Thyroid gland (tissue), 4 donors: ENCODE measurements at regions not wholly inside any gene's neighbourhood (a gene's known extent, or its start where the extent isn't known, plus 50 kb on each side); places are given as distances from the start of the nearest gene placed in this dataset.

Source experiments
- DNase-seq, 2 donors: peaks; one replicate each; pipeline ENCODE4 v3.0.0-alpha.2; 2019
- H3K27ac ChIP-seq, 3 donors: fragments of 200-600 bp; sonication (generic); 1 replicate in 2 of 3; 2 replicates in 1 of 3; pipeline ENCODE4 v1.5.1; 2016 to 2019; ENCODE audit warnings: mild to moderate bottlenecking in 1 of 3, moderate library complexity in 1 of 3
- H3K27me3 ChIP-seq: fragments of 200-600 bp; sonication (generic); one replicate; pipeline ENCODE4 v1.5.1; 2019
- H3K36me3 ChIP-seq, 2 donors: fragments of 200-600 bp; sonication (generic); one replicate each; pipeline ENCODE4 v1.5.1; 2016 to 2019
- H3K4me1 ChIP-seq, 2 donors: fragments of 200-600 bp; sonication (generic); one replicate each; pipeline ENCODE4 v1.5.1; 2017 to 2019
- H3K4me3 ChIP-seq, 3 donors: fragments of 200-600 bp; sonication (generic); replicated peaks in 1 of 3; 1 replicate in 2 of 3; 2 replicates in 1 of 3; pipeline ENCODE4 v1.5.1; 2016; ENCODE audit warnings: mild to moderate bottlenecking in 1 of 3
- H3K9me3 ChIP-seq: fragments of 200-600 bp; sonication (generic); one replicate; pipeline ENCODE4 v1.5.1; 2017
- POLR2A ChIP-seq, 2 donors: fragments of 450-650 bp; IDR thresholded peaks; one replicate each; pipeline ENCODE4 v1.6.1; 2017; ENCODE audit warnings: antibody characterized with exemption in 2 of 2, mild to moderate bottlenecking in 2 of 2, moderate library complexity in 1 of 2
- WGBS, 2 donors: methylation state at CpG; one replicate each; pipeline ENCODE4 v1.1.5; 2017; 5-methylcytosine and 5-hydroxymethylcytosine counted together
- intact Hi-C: fragments of 100-400 bp; cut with DNase I; formaldehyde crosslinking; loops from one replicate; pipeline ENCODE4 v1.15.1; 2023
- TF ChIP-seq, protein P1 (sequence below), 6 experiments: fragments of 200-600 bp in 3 of 6; fragments of 450-650 bp in 3 of 6; sonication (generic) in 3 of 6; IDR thresholded peaks; one replicate each; pipeline ENCODE4 v1.5.1; 2016 to 2019; ENCODE audit warnings: antibody characterized with exemption in 6 of 6, mild to moderate bottlenecking in 2 of 6, inconsistent platforms in 1 of 6, moderate library complexity in 1 of 6

- Histone ChIP-seq H3K4me1 (no peaks in the 10 kb centered on the region), H3K9me3 (no peaks in the 10 kb centered on the region), H3K36me3 (no peaks in the 10 kb centered on the region), H3K4me3 (no peak overlapping the region), H3K27ac (no peak overlapping the region), H3K27me3 (no peaks in the 10 kb centered on the region)
- TF ChIP-seq POLR2A (IDR thresholded peaks at IDR 0.05): no peak
- TF ChIP-seq, protein P1, sequence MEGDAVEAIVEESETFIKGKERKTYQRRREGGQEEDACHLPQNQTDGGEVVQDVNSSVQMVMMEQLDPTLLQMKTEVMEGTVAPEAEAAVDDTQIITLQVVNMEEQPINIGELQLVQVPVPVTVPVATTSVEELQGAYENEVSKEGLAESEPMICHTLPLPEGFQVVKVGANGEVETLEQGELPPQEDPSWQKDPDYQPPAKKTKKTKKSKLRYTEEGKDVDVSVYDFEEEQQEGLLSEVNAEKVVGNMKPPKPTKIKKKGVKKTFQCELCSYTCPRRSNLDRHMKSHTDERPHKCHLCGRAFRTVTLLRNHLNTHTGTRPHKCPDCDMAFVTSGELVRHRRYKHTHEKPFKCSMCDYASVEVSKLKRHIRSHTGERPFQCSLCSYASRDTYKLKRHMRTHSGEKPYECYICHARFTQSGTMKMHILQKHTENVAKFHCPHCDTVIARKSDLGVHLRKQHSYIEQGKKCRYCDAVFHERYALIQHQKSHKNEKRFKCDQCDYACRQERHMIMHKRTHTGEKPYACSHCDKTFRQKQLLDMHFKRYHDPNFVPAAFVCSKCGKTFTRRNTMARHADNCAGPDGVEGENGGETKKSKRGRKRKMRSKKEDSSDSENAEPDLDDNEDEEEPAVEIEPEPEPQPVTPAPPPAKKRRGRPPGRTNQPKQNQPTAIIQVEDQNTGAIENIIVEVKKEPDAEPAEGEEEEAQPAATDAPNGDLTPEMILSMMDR (IDR thresholded peaks at IDR 0.05): no peak
- no peak for DNase-seq
- 83 to 88% methylated on average over 3 of the region's 3 CpGs for WGBS, 2 donors
- intact Hi-C loops: no loop called here
Observed at GRCh38 chr5:89851911-89852310, 557.6 kb downstream of the CETN3 start.

DNA sequence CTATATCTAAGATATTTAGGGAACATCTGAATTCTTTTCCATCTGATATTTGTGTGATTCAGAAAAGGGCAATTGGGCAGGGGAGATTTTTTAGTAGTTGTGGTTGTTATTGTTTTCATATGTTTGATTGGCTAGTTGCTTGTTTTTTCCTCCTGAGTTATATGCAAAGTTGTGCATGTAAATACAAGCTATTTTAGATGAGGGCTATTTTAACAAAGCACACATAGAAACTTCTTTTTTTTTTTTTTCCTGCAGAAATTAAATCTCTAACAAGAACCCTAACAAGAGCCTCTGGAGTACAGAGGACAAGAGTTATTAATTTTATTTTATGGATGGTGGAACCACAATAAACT, 559.1 kb downstream of the CETN3 start:
- TF ChIP-seq, protein P1 (IDR thresholded peaks at IDR 0.05): no peak
- no peak for TF ChIP-seq POLR2A (IDR thresholded peaks at IDR 0.05)
- intact Hi-C loops: no loop called here
- Histone ChIP-seq H3K27ac (no peak overlapping the region), H3K9me3 (no peaks in the 10 kb centered on the region), H3K4me3 (no peak overlapping the region), H3K4me1 (no peaks in the 10 kb centered on the region), H3K36me3 (no peaks in the 10 kb centered on the region), H3K27me3 (no peaks in the 10 kb centered on the region)
- DNase-seq: no peak

- Histone ChIP-seq H3K4me1 (no peaks in the 10 kb centered on the region), H3K36me3 (no peaks in the 10 kb centered on the region), H3K4me3 (no peak overlapping the region), H3K27me3 (no peaks in the 10 kb centered on the region), H3K27ac (no peak overlapping the region), H3K9me3 (no peaks in the 10 kb centered on the region)
- DNase-seq: no peak
- intact Hi-C loops: no loop called here
- WGBS, 2 donors: 50 to 52% methylated on average over 1 of the region's 1 CpG
- no peak for TF ChIP-seq POLR2A (IDR thresholded peaks at IDR 0.05)
- TF ChIP-seq, protein P1 (IDR thresholded peaks at IDR 0.05): no peak
Observed at GRCh38 chr5:89849830-89850512, 559.6 kb downstream of the CETN3 start.

- H3K4me3 ChIP-seq: no peak overlapping the region
- intact Hi-C loops: no loop called here
Observed at GRCh38 chr5:89847743-89848142, 561.8 kb downstream of the CETN3 start.

DNA sequence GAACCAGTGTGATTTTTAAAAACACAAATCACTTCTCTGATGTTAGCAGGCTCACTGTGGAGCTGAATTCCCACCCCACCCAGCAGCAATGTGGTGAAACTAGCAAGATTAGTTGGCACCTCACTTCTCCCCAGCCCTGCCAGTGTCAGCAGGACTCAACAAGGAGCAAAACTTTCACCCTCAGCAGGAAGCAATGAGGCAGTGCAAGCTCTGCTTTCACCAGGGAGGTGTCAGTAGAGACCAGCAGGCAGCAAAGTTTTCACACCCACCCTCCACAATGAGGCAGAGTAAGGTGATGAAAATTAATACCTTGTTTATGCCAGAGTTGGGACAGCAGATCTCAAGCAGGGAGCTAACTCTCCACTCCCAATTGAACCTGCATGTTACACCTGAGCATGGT, 565.0 kb downstream of the CETN3 start:
- Histone ChIP-seq H3K27me3 (no peaks in the 10 kb centered on the region), H3K4me1 (no peaks in the 10 kb centered on the region), H3K9me3 (no peaks in the 10 kb centered on the region), H3K27ac (no peak overlapping the region), H3K36me3 (no peaks in the 10 kb centered on the region), H3K4me3 (no peak overlapping the region)
- no peak for DNase-seq
- TF ChIP-seq, protein P1 (IDR thresholded peaks at IDR 0.05): no peak
- no peak for TF ChIP-seq POLR2A (IDR thresholded peaks at IDR 0.05)
- intact Hi-C loops: no loop called here

More at GRCh38 chr5:89847743-89848142, 561.8 kb downstream of the CETN3 start:
- Histone ChIP-seq H3K9me3 (no peaks in the 10 kb centered on the region), H3K27ac (no peak overlapping the region), H3K27me3 (no peaks in the 10 kb centered on the region), H3K36me3 (no peaks in the 10 kb centered on the region), H3K4me1 (no peaks in the 10 kb centered on the region)
- no peak for DNase-seq
- WGBS, 2 donors: 89 to 90% methylated on average over 4 of the region's 4 CpGs
- TF ChIP-seq, protein P1 (IDR thresholded peaks at IDR 0.05): no peak
- no peak for TF ChIP-seq POLR2A (IDR thresholded peaks at IDR 0.05)
